NCI-H2171 (cell line): ENCODE measurements at regions not wholly inside any gene's neighbourhood (a gene's known extent, or its start where the extent isn't known, plus 50 kb on each side); places are given as distances from the start of the nearest gene placed in this dataset.

Experiments used
- DNase-seq: peaks from one replicate; lab custom pipeline; 2025; lab: John Stamatoyannopoulos, UW

- DNase-seq = no peak
Measured at GRCh38 chr3:30221619-30222018, 384.8 kb upstream of the TGFBR2 start.

GRCh38 chr3:30222441-30222840, 384.0 kb upstream of the TGFBR2 start:
- DNase-seq = no peak

- DNase-seq = no peak
Measured at GRCh38 chr3:30225021-30225420, 381.4 kb upstream of the TGFBR2 start.

- no peak for DNase-seq
Measured at GRCh38 chr3:30226601-30227151, 379.7 kb upstream of the TGFBR2 start.

GRCh38 chr3:30227571-30228301, 378.7 kb upstream of the TGFBR2 start:
- no peak for DNase-seq

- no peak for DNase-seq
Measured at GRCh38 chr3:30228302-30228631, 378.1 kb upstream of the TGFBR2 start.

GRCh38 chr3:30231277-30232141, 374.9 kb upstream of the TGFBR2 start:
- DNase-seq = no peak

- no peak for DNase-seq
Measured at GRCh38 chr3:30232142-30232541, 374.3 kb upstream of the TGFBR2 start.

- DNase-seq = no peak
Measured at GRCh38 chr3:30233913-30234646, 372.3 kb upstream of the TGFBR2 start.

GRCh38 chr3:30236011-30236410, 370.4 kb upstream of the TGFBR2 start:
- no peak for DNase-seq

GRCh38 chr3:30241721-30242120, 364.7 kb upstream of the TGFBR2 start:
- no peak for DNase-seq

- DNase-seq = no peak
Measured at GRCh38 chr3:30245858-30246622, 360.4 kb upstream of the TGFBR2 start.

GRCh38 chr3:30248423-30248822, 358.0 kb upstream of the TGFBR2 start:
- no peak for DNase-seq

GRCh38 chr3:30252474-30252873, 353.9 kb upstream of the TGFBR2 start:
- no peak for DNase-seq

GRCh38 chr3:30253832-30254231, 352.6 kb upstream of the TGFBR2 start:
- DNase-seq = no peak

GRCh38 chr3:30256474-30256873, 349.9 kb upstream of the TGFBR2 start:
- DNase-seq = no peak

GRCh38 chr3:30258426-30259392, 347.7 kb upstream of the TGFBR2 start:
- no peak for DNase-seq

GRCh38 chr3:30259730-30260129, 346.7 kb upstream of the TGFBR2 start:
- no peak for DNase-seq

- DNase-seq = no peak
Measured at GRCh38 chr3:30260762-30261161, 345.6 kb upstream of the TGFBR2 start.

- no peak for DNase-seq
Measured at GRCh38 chr3:30263238-30263924, 343.0 kb upstream of the TGFBR2 start.
